Right lobe of liver (tissue), 4 donors: ENCODE measurements at regions not wholly inside any gene's neighbourhood (a gene's known extent, or its start where the extent isn't known, plus 50 kb on each side); places are given as distances from the start of the nearest gene placed in this dataset.

ENCODE experiments used
- CTCF ChIP-seq, 4 donors: fragments of 200-600 bp in 3 of 4; fragments of 450-650 bp in 1 of 4; IDR thresholded peaks; one replicate each; pipeline versions ENCODE4 v1.5.1 to v1.8.0; 2016 to 2022; ENCODE audit warnings: antibody characterized with exemption in 4 of 4, mild to moderate bottlenecking in 2 of 4
- POLR2A ChIP-seq: fragments of 450-650 bp; IDR thresholded peaks from one replicate; pipeline ENCODE4 v1.6.1; 2017; ENCODE audit warnings: antibody characterized with exemption, mild to moderate bottlenecking
- donor health status: DM: no; HTN: no; CAD: no.
- donor health status: DM: no; HTN: no; CAD: no.
- donor health status: DM: no; HTN: yes; CAD: no.

GRCh38 chr2:122706757-122707223, 951.3 kb downstream of the TSN start:
- no peak for TF ChIP-seq CTCF (IDR thresholded peaks at IDR 0.05)
- TF ChIP-seq POLR2A, result no peak
